Upper lobe of left lung (tissue), 4 donors: ENCODE measurements at regions not wholly inside any gene's neighbourhood (a gene's known extent, or its start where the extent isn't known, plus 50 kb on each side); places are given as distances from the start of the nearest gene placed in this dataset.

Source experiments
- EP300 ChIP-seq, 4 donors: sonication (generic); formaldehyde crosslinking; IDR thresholded peaks; one replicate each; pipeline ENCODE4 v1.5.1; 2017; ENCODE audit warnings: antibody characterized with exemption in 4 of 4, control low read depth in 2 of 4
- POLR2A ChIP-seq, 4 donors: fragments of 450-650 bp; IDR thresholded peaks; one replicate each; pipeline ENCODE4 v1.5.1; 2016 to 2017; ENCODE audit warnings: antibody characterized with exemption in 4 of 4, mild to moderate bottlenecking in 2 of 4
- POLR2AphosphoS5 ChIP-seq, 2 donors: sonication (generic); formaldehyde crosslinking; IDR thresholded peaks; one replicate each; pipeline ENCODE4 v1.5.1; 2017; ENCODE audit warnings: antibody characterized with exemption in 2 of 2
- TF ChIP-seq, protein P1 (sequence below), 6 experiments: fragments of 450-650 bp in 4 of 6; fragments of 200-600 bp in 2 of 6; sonication (generic) in 2 of 6; IDR thresholded peaks; one replicate each; pipeline ENCODE4 v1.5.1; 2016 to 2019; ENCODE audit warnings: antibody characterized with exemption in 6 of 6

DNA sequence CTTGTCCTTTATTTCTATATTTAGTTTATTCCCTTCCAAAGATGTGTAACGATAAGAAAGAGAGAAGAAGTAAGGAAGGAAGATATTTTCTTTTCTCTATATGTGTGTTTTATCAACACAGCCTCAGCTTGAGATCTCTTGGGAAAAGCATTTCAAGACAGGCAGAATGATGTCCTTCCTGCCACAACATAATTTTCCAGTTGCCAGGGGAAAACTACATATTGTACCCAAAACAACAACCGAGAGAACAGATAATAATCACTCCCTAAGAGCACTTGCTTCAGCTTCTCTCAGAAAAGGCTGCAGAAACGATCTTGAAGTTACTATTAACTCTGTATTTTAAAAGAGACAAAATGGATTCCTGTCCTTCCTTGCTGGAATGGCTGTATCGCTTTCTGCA lies 151.4 kb upstream of the ITGB1 start:
- TF ChIP-seq, protein P1, sequence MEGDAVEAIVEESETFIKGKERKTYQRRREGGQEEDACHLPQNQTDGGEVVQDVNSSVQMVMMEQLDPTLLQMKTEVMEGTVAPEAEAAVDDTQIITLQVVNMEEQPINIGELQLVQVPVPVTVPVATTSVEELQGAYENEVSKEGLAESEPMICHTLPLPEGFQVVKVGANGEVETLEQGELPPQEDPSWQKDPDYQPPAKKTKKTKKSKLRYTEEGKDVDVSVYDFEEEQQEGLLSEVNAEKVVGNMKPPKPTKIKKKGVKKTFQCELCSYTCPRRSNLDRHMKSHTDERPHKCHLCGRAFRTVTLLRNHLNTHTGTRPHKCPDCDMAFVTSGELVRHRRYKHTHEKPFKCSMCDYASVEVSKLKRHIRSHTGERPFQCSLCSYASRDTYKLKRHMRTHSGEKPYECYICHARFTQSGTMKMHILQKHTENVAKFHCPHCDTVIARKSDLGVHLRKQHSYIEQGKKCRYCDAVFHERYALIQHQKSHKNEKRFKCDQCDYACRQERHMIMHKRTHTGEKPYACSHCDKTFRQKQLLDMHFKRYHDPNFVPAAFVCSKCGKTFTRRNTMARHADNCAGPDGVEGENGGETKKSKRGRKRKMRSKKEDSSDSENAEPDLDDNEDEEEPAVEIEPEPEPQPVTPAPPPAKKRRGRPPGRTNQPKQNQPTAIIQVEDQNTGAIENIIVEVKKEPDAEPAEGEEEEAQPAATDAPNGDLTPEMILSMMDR (IDR thresholded peaks at IDR 0.05): no peak
- TF ChIP-seq EP300 (IDR thresholded peaks at IDR 0.05) (no peak), POLR2A (IDR thresholded peaks at IDR 0.05) (no peak), POLR2AphosphoS5 (IDR thresholded peaks at IDR 0.05) (no peak)
